MM.1S (cell line): ENCODE measurements at regions not wholly inside any gene's neighbourhood (a gene's known extent, or its start where the extent isn't known, plus 50 kb on each side); places are given as distances from the start of the nearest gene placed in this dataset.
A peak's percentile ranks its signal among the peaks of the same experiment; 100 is the strongest.

Experiments used
- DNase-seq: peaks from one replicate; pipeline ENCODE4 v3.0.0-alpha.2; 2015
- H2AFZ ChIP-seq: fragments of 300-600 bp; sonication (generic); 2 replicates; pipeline ENCODE4 v1.6.0; 2016; ENCODE audit warnings: antibody characterized with exemption, low read length
- H3F3A ChIP-seq: fragments of 300-600 bp; sonication (generic); 2 replicates; pipeline ENCODE4 v1.6.1; 2016; ENCODE audit warnings: mild to moderate bottlenecking, antibody characterized with exemption, low read length, moderate library complexity, mixed read lengths; ENCODE audit not compliant: insufficient read depth
- H3K27ac ChIP-seq: fragments of 300-600 bp; sonication (generic); 2 replicates; pipeline ENCODE4 v1.5.1; 2016; ENCODE audit warnings: mild to moderate bottlenecking, low read length
- H3K27me3 ChIP-seq: fragments of 300-600 bp; sonication (generic); replicated peaks from 2 replicates; pipeline ENCODE4 v1.6.0; 2016; ENCODE audit warnings: low read length; ENCODE audit not compliant: insufficient read depth
- H3K36me3 ChIP-seq: fragments of 300-600 bp; sonication (generic); replicated peaks from 2 replicates; pipeline ENCODE4 v1.6.1; 2016; ENCODE audit warnings: mild to moderate bottlenecking, low read length, mixed read lengths; ENCODE audit not compliant: insufficient read depth
- H3K4me1 ChIP-seq: fragments of 300-600 bp; sonication (generic); 2 replicates; pipeline ENCODE4 v1.6.1; 2016; ENCODE audit warnings: low read length, mixed read lengths
- H3K4me2 ChIP-seq: fragments of 300-600 bp; sonication (generic); 2 replicates; pipeline ENCODE4 v1.6.0; 2016; ENCODE audit warnings: low read depth, low read length
- H3K4me3 ChIP-seq: fragments of 300-600 bp; sonication (generic); 2 replicates; pipeline ENCODE4 v1.5.1; 2016; ENCODE audit warnings: low read length, mixed read lengths
- H3K79me2 ChIP-seq: fragments of 300-600 bp; sonication (generic); 2 replicates; pipeline ENCODE4 v1.6.1; 2016; ENCODE audit warnings: mixed run types, low read length, mixed read lengths
- H3K9ac ChIP-seq: fragments of 300-600 bp; sonication (generic); 2 replicates; pipeline ENCODE4 v1.6.1; 2016; ENCODE audit warnings: low read length, mixed read lengths
- H3K9me2 ChIP-seq: fragments of 300-600 bp; sonication (generic); replicated peaks from 2 replicates; pipeline ENCODE4 v1.6.1; 2016; ENCODE audit warnings: mild to moderate bottlenecking, low read length, mixed read lengths; ENCODE audit not compliant: insufficient read depth
- H3K9me3 ChIP-seq: fragments of 300-600 bp; sonication (generic); replicated peaks from 2 replicates; pipeline ENCODE4 v1.6.1; 2016; ENCODE audit warnings: mild to moderate bottlenecking, low read length, mixed read lengths; ENCODE audit not compliant: insufficient read depth
- H4K20me1 ChIP-seq: fragments of 300-600 bp; sonication (generic); 2 replicates; pipeline ENCODE4 v1.6.1; 2016; ENCODE audit warnings: mild to moderate bottlenecking, low read length, moderate library complexity, mixed read lengths; ENCODE audit not compliant: insufficient read depth
- CTCF ChIP-seq: fragments of 300-600 bp; sonication (generic); IDR thresholded peaks from 2 replicates; pipeline ENCODE4 v1.5.1; 2016; ENCODE audit warnings: antibody characterized with exemption, low read length, mixed read lengths
- EZH2 ChIP-seq: fragments of 300-600 bp; sonication (generic); optimal IDR thresholded peaks from 2 replicates; pipeline ENCODE3; 2017; ENCODE audit warnings: low read depth, mild to moderate bottlenecking, antibody characterized with exemption, low read length, mixed read lengths
- EZH2phosphoT487 ChIP-seq: fragments of 300-600 bp; sonication (generic); IDR thresholded peaks from 2 replicates; pipeline ENCODE4 v1.6.1; 2018; ENCODE audit warnings: antibody characterized with exemption, low read length

- no peaks in the 10 kb centered on the region for H3K79me2 ChIP-seq
- no peak for TF ChIP-seq CTCF
- DNase-seq, result no peak
- no peak overlapping the region for H3K4me3 ChIP-seq
- H3K4me2 ChIP-seq, result peak overlapping the region; percentile 34; the same call in 1 of the 2 replicates
- no peak overlapping the region for H3K9ac ChIP-seq
- peaks cover 31% of the 10 kb centered on the region for H3F3A ChIP-seq
- H3K9me3 ChIP-seq, result no peaks in the 10 kb centered on the region
- H3K36me3 ChIP-seq, result no peaks in the 10 kb centered on the region
- peak overlapping the region; percentile 65; the same call in 1 of the 2 replicates for H3K27ac ChIP-seq
- no peaks in the 10 kb centered on the region for H4K20me1 ChIP-seq
- H2AFZ ChIP-seq, result no peak overlapping the region
- H3K9me2 ChIP-seq, result no peaks in the 10 kb centered on the region
- H3K27me3 ChIP-seq, result no peaks in the 10 kb centered on the region
- peaks cover 62% of the 10 kb centered on the region for H3K4me1 ChIP-seq
Measured at GRCh38 chr4:104975617-104976016, 171.1 kb upstream of the TET2 start.

- Histone ChIP-seq H3K36me3 (no peaks in the 10 kb centered on the region), H3F3A (peaks cover 31% of the 10 kb centered on the region), H3K27me3 (no peaks in the 10 kb centered on the region), H3K4me3 (no peak overlapping the region), H3K79me2 (no peaks in the 10 kb centered on the region), H3K4me2 (peak overlapping the region; percentile 34; the same call in 1 of the 2 replicates), H3K9ac (no peak overlapping the region; the same call in 1 of the 2 replicates), H3K9me3 (no peaks in the 10 kb centered on the region), H3K4me1 (peaks cover 62% of the 10 kb centered on the region), H3K9me2 (no peaks in the 10 kb centered on the region), H3K27ac (peak overlapping the region; percentile 65; the same call in 1 of the 2 replicates), H2AFZ (no peak overlapping the region), H4K20me1 (no peaks in the 10 kb centered on the region)
- peak; percentile 73 for DNase-seq
- no peak for TF ChIP-seq EZH2
- no peak for TF ChIP-seq EZH2phosphoT487
- TF ChIP-seq CTCF, result no peak
Measured at GRCh38 chr4:104976262-104976661, 170.4 kb upstream of the TET2 start.

- no peak overlapping the region for H3K4me2 ChIP-seq
- H3K4me1 ChIP-seq, result peaks cover 46% of the 10 kb centered on the region
- DNase-seq, result no peak
Measured at GRCh38 chr4:104979083-104979760, 167.5 kb upstream of the TET2 start.

More at GRCh38 chr4:104979083-104979760, 167.5 kb upstream of the TET2 start:
- Histone ChIP-seq H3K4me3 (no peak overlapping the region), H2AFZ (no peak overlapping the region), H4K20me1 (no peaks in the 10 kb centered on the region), H3K36me3 (no peaks in the 10 kb centered on the region), H3K27ac (no peak overlapping the region), H3F3A (peaks cover 18% of the 10 kb centered on the region), H3K9me3 (no peaks in the 10 kb centered on the region), H3K79me2 (no peaks in the 10 kb centered on the region), H3K9me2 (no peaks in the 10 kb centered on the region), H3K9ac (no peak overlapping the region), H3K27me3 (no peaks in the 10 kb centered on the region)
- TF ChIP-seq CTCF (no peak), EZH2 (no peak), EZH2phosphoT487 (no peak)
